H1 (cell line): ENCODE measurements at regions not wholly inside any gene's neighbourhood (a gene's known extent, or its start where the extent isn't known, plus 50 kb on each side); places are given as distances from the start of the nearest gene placed in this dataset.

Experiments
- CTCF ChIA-PET: fragments of 300-600 bp; sonication (Branson Sonifier 250); formaldehyde crosslinking; loops from one replicate; lab custom pipeline; 2021; ENCODE audit not compliant: partially characterized antibody; lab: Charles Lee
- POLR2A ChIA-PET: fragments of 300-600 bp; sonication (Branson Sonifier 250); formaldehyde crosslinking; loops from one replicate; lab custom pipeline; 2021; ENCODE audit warnings: inconsistent platforms; ENCODE audit not compliant: partially characterized antibody; lab: Charles Lee
- DNase-seq, 2 experiments: peaks; one replicate each; pipeline versions ENCODE4 v3.0.0 to v3.0.0-alpha.2; 2010 to 2022; ENCODE audit warnings: low spot score in 2 of 2, low read depth in 1 of 2, mixed read lengths in 1 of 2
- FAIRE-seq: peaks from 2 replicates; lab custom pipeline; 2011; peaks lifted over from hg19 to GRCh38; lab: Jason Lieb, UNC
- H2AFZ ChIP-seq: 2 replicates; pipeline ENCODE4 v1.8.1; 2012; ENCODE audit warnings: low read length, inconsistent platforms
- H2AK5ac ChIP-seq: 2 replicates; pipeline ENCODE4 v1.6.1; 2013; ENCODE audit warnings: low read depth, low read length
- H2BK120ac ChIP-seq: replicated peaks from 2 replicates; pipeline ENCODE3; 2013; ENCODE audit warnings: low read depth, low read length, inconsistent platforms
- H2BK12ac ChIP-seq: 2 replicates; pipeline ENCODE4 v1.6.1; 2013; ENCODE audit warnings: low read depth, low read length
- H2BK15ac ChIP-seq: 2 replicates; pipeline ENCODE4 v1.6.1; 2013; ENCODE audit warnings: low read length
- H2BK20ac ChIP-seq: 2 replicates; pipeline ENCODE4 v1.6.1; 2013; ENCODE audit warnings: low read length
- H2BK5ac ChIP-seq: 2 replicates; pipeline ENCODE4 v1.6.1; 2013; ENCODE audit warnings: low read depth, low read length
- H3K14ac ChIP-seq: 2 replicates; pipeline ENCODE4 v1.6.1; 2013; ENCODE audit warnings: inconsistent platforms; ENCODE audit not compliant: insufficient read length
- H3K18ac ChIP-seq: 2 replicates; pipeline ENCODE4 v1.6.1; 2013; ENCODE audit warnings: low read length; ENCODE audit errors: extremely low read depth
- H3K23ac ChIP-seq: 2 replicates; pipeline ENCODE4 v1.6.1; 2013; ENCODE audit warnings: inconsistent platforms; ENCODE audit not compliant: insufficient read length
- H3K23me2 ChIP-seq: 2 replicates; pipeline ENCODE4 v1.6.1; 2013; ENCODE audit warnings: low read depth, low read length
- H3K27ac ChIP-seq: 2 replicates; pipeline ENCODE4 v1.6.1; 2011; ENCODE audit warnings: low read depth, low read length, inconsistent platforms
- H3K27me3 ChIP-seq, 4 experiments: replicated peaks in 1 of 4; 1 replicate in 1 of 4; 2 replicates in 3 of 4; pipeline versions ENCODE4 v1.6.1 to v1.8.1; 2011 to 2013; ENCODE audit warnings: low read length in 3 of 4, mild to moderate bottlenecking in 3 of 4, inconsistent platforms in 2 of 4, mixed read lengths in 2 of 4, moderate library complexity in 1 of 4; ENCODE audit not compliant: control insufficient read depth in 3 of 4, insufficient read depth in 3 of 4; ENCODE audit errors: extremely low read depth in 1 of 4
- H3K36me3 ChIP-seq, 4 experiments: 2 replicates each; pipeline versions ENCODE4 v1.6.1 to v1.8.1; 2011 to 2013; ENCODE audit warnings: mild to moderate bottlenecking in 4 of 4, low read length in 3 of 4, moderate library complexity in 2 of 4, control low read depth in 1 of 4, inconsistent platforms in 1 of 4; ENCODE audit not compliant: insufficient read depth in 4 of 4, control insufficient read depth in 2 of 4
- H3K4ac ChIP-seq: replicated peaks from 2 replicates; pipeline ENCODE3; 2013; ENCODE audit warnings: low read length, low read depth, mixed read lengths, inconsistent platforms; ENCODE audit not compliant: insufficient read length
- H3K4me1 ChIP-seq, 4 experiments: replicated peaks in 1 of 4; 1 replicate in 1 of 4; 2 replicates in 3 of 4; pipeline versions ENCODE4 v1.6.1 to v1.8.1; 2011 to 2013; ENCODE audit warnings: low read length in 3 of 4, inconsistent platforms in 2 of 4, mixed read lengths in 1 of 4; ENCODE audit not compliant: insufficient read depth in 4 of 4, control insufficient read depth in 3 of 4
- H3K4me2 ChIP-seq, 2 experiments: 2 replicates each; pipeline versions ENCODE4 v1.6.1 to v1.8.1; 2011 to 2013; ENCODE audit warnings: low read depth in 2 of 2, low read length in 2 of 2, control low read depth in 1 of 2, inconsistent platforms in 1 of 2, mild to moderate bottlenecking in 1 of 2; ENCODE audit not compliant: insufficient read depth in 1 of 2
- H3K4me3 ChIP-seq, 4 experiments: fragments of 200-600, 300-600 bp in 1 of 4; sonication (generic), shearing (Covaris generic), sonication (Bioruptor Twin) in 1 of 4; 2 replicates each; pipeline versions ENCODE4 v1.5.1 to v1.8.1; 2011 to 2016; ENCODE audit warnings: low read length in 4 of 4, low read depth in 3 of 4, control low read depth in 2 of 4, inconsistent platforms in 2 of 4, mild to moderate bottlenecking in 2 of 4, mixed read lengths in 1 of 4, moderate library complexity in 1 of 4; ENCODE audit not compliant: insufficient read depth in 2 of 4; ENCODE audit errors: extremely low read depth in 1 of 4
- H3K56ac ChIP-seq: replicated peaks from 2 replicates; pipeline ENCODE3; 2013; ENCODE audit warnings: low read depth, mild to moderate bottlenecking, mixed read lengths, low read length, inconsistent platforms; ENCODE audit not compliant: insufficient read length
- H3K79me1 ChIP-seq: 2 replicates; pipeline ENCODE4 v1.6.1; 2013; ENCODE audit warnings: low read depth, low read length, control low read depth
- H3K79me2 ChIP-seq, 2 experiments: 2 replicates each; pipeline versions ENCODE4 v1.6.1 to v1.8.1; 2012 to 2013; ENCODE audit warnings: low read length in 2 of 2, mild to moderate bottlenecking in 2 of 2, inconsistent platforms in 1 of 2; ENCODE audit not compliant: insufficient read depth in 2 of 2, control insufficient read depth in 1 of 2
- H3K9ac ChIP-seq, 4 experiments: replicated peaks in 1 of 4; 1 replicate in 1 of 4; 2 replicates in 3 of 4; pipeline versions ENCODE4 v1.6.1 to v1.8.1; 2011 to 2013; ENCODE audit warnings: low read depth in 3 of 4, low read length in 3 of 4, control low read depth in 2 of 4, mild to moderate bottlenecking in 2 of 4, moderate library complexity in 2 of 4, inconsistent platforms in 1 of 4; ENCODE audit errors: extremely low read depth in 1 of 4
- H3K9me3 ChIP-seq, 2 experiments: 2 replicates each; pipeline versions ENCODE4 v1.6.1 to v1.8.1; 2012 to 2013; ENCODE audit warnings: mild to moderate bottlenecking in 2 of 2, moderate library complexity in 2 of 2, control low read depth in 1 of 2, inconsistent platforms in 1 of 2, low read depth in 1 of 2, low read length in 1 of 2, mixed read lengths in 1 of 2; ENCODE audit not compliant: insufficient read depth in 2 of 2
- H4K20me1 ChIP-seq, 2 experiments: replicated peaks in 1 of 2; 2 replicates each; pipeline versions ENCODE3 to v1.8.1; 2011 to 2013; ENCODE audit warnings: inconsistent platforms in 2 of 2, low read length in 2 of 2, mild to moderate bottlenecking in 1 of 2; ENCODE audit not compliant: insufficient read depth in 2 of 2, control insufficient read depth in 1 of 2
- H4K5ac ChIP-seq: 2 replicates; pipeline ENCODE4 v1.6.1; 2013; ENCODE audit warnings: low read length, low read depth, mixed read lengths, inconsistent platforms; ENCODE audit not compliant: insufficient read length
- H4K8ac ChIP-seq: 2 replicates; pipeline ENCODE4 v1.8.0; 2013; ENCODE audit warnings: mild to moderate bottlenecking, moderate library complexity, low read length, inconsistent platforms; ENCODE audit not compliant: insufficient read depth; ENCODE audit errors: extremely low read depth
- H4K91ac ChIP-seq: replicated peaks from 2 replicates; pipeline ENCODE3; 2013; ENCODE audit warnings: low read length, mixed read lengths, inconsistent platforms; ENCODE audit not compliant: insufficient read length
- BRCA1 ChIP-seq: IDR thresholded peaks from 2 replicates; pipeline ENCODE4 v1.6.1; 2012; ENCODE audit warnings: low read depth, low read length, improper control_type of control experiment
- CBX5 ChIP-seq: fragments of 300-800, 300-1000 bp; sonication (generic); IDR thresholded peaks from 2 replicates; pipeline ENCODE4 v1.7.1; 2016; ENCODE audit warnings: antibody characterized with exemption, low read length, low read depth
- FOSL1 ChIP-seq: IDR thresholded peaks from 2 replicates; pipeline ENCODE4 v1.6.1; 2011; ENCODE audit warnings: mild to moderate bottlenecking, low read depth, low read length, moderate library complexity; ENCODE audit not compliant: insufficient read depth
- HDAC6 ChIP-seq: IDR thresholded peaks from one replicate; pipeline ENCODE4 v1.7.1; 2012; ENCODE audit warnings: low read depth, mild to moderate bottlenecking, inconsistent platforms, low read length, moderate library complexity
- KDM5A ChIP-seq: fragments of 200-600 bp; IDR thresholded peaks from 2 replicates; pipeline ENCODE4 v1.7.1; 2012; ENCODE audit warnings: mild to moderate bottlenecking, low read length, inconsistent platforms, mixed read lengths
- MAFK ChIP-seq: IDR thresholded peaks from 2 replicates; pipeline ENCODE4 v1.6.1; 2012; ENCODE audit warnings: low read depth, mild to moderate bottlenecking, improper control_type of control experiment, low read length
- POLR2AphosphoS5 ChIP-seq: IDR thresholded peaks from 2 replicates; pipeline ENCODE4 v1.6.1; 2011; ENCODE audit warnings: low read depth, low read length
- POU5F1 ChIP-seq: IDR thresholded peaks from 2 replicates; pipeline ENCODE4 v1.6.1; 2011; ENCODE audit warnings: low read depth, mild to moderate bottlenecking, low read length, moderate library complexity
- RAD21 ChIP-seq, 2 experiments: IDR thresholded peaks in 1 of 2; conservative IDR thresholded peaks in 1 of 2; 2 replicates each; pipeline ENCODE4 v1.6.1; 2011; ENCODE audit warnings: low read depth in 2 of 2, low read length in 2 of 2, improper control_type of control experiment in 1 of 2, inconsistent platforms in 1 of 2, mild to moderate bottlenecking in 1 of 2, moderate library complexity in 1 of 2
- RNF2 ChIP-seq: fragments of 200-900, 300-1000 bp; sonication (generic); IDR thresholded peaks from 2 replicates; pipeline ENCODE4 v1.7.1; 2016; ENCODE audit warnings: borderline replicate concordance, low read depth, mild to moderate bottlenecking, antibody characterized with exemption, low read length; ENCODE audit not compliant: poor library complexity, severe bottlenecking; ENCODE audit errors: missing control alignments
- RXRA ChIP-seq: IDR thresholded peaks from 2 replicates; pipeline ENCODE4 v1.6.1; 2011; ENCODE audit warnings: low read depth, mild to moderate bottlenecking, low read length, moderate library complexity; ENCODE audit not compliant: insufficient read depth
- SP2 ChIP-seq: IDR thresholded peaks from 2 replicates; pipeline ENCODE4 v1.6.1; 2012; ENCODE audit warnings: mild to moderate bottlenecking, low read length, inconsistent platforms
- SP4 ChIP-seq: IDR thresholded peaks from 2 replicates; pipeline ENCODE4 v1.6.1; 2012; ENCODE audit warnings: low read length, inconsistent platforms
- TBP ChIP-seq: IDR thresholded peaks from 2 replicates; pipeline ENCODE4 v1.6.1; 2011; ENCODE audit warnings: low read depth, low read length, improper control_type of control experiment
- TEAD4 ChIP-seq: IDR thresholded peaks from 2 replicates; pipeline ENCODE4 v1.6.1; 2012; ENCODE audit warnings: low read depth, low read length, inconsistent platforms, mixed read lengths
- ZNF274 ChIP-seq: IDR thresholded peaks from 2 replicates; pipeline ENCODE4 v1.7.0; 2012; ENCODE audit warnings: low read length, borderline replicate concordance; ENCODE audit errors: extremely low read depth
- TF ChIP-seq, protein P1 (sequence below): IDR thresholded peaks from 2 replicates; pipeline ENCODE4 v1.6.1; 2012; ENCODE audit warnings: inconsistent platforms

DNA sequence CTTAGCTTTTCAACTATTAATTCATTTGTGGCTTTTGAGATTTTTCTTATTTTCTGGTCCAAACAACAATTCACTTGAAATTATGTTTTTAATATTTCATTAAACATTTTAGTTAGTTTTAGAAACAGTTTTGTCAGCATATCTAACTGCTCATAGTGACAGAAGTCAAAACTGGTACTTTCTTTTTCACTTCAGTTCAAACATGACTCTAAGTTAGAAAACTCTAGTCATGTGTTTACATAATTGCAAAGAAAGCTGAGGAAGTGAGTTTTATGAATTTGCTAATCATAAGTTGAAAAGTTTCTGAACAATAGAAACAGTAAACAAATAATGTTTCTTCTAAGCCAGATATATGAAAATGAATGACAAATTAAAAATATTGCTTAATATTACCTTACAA lies 1931.0 kb downstream of the EFNA5 start:
- Histone ChIP-seq H2AFZ (no peak overlapping the region), H4K8ac (no peak overlapping the region), H3K56ac (no peak overlapping the region), H2BK15ac (no peak overlapping the region), H3K23me2 (no peaks in the 10 kb centered on the region), H2BK12ac (no peak overlapping the region), H2BK120ac (no peak overlapping the region), H3K9me3 (no peaks in the 10 kb centered on the region), H3K79me2 (no peaks in the 10 kb centered on the region), H3K18ac (no peak overlapping the region), H4K91ac (no peak overlapping the region), H3K23ac (no peak overlapping the region), H3K14ac (no peak overlapping the region), H3K27ac (no peak overlapping the region), H4K5ac (no peak overlapping the region), H3K4me3 (no peak overlapping the region), H3K9ac (no peak overlapping the region), H2BK20ac (no peak overlapping the region), H2BK5ac (no peak overlapping the region), H3K79me1 (no peaks in the 10 kb centered on the region), H3K4ac (no peak overlapping the region), H3K4me1 (no peaks in the 10 kb centered on the region), H2AK5ac (no peak overlapping the region), H4K20me1 (no peaks in the 10 kb centered on the region), H3K36me3 (no peaks in the 10 kb centered on the region), H3K4me2 (no peak overlapping the region), H3K27me3 (no peaks in the 10 kb centered on the region)
- ChIA-PET CTCF (no interaction called here), POLR2A (no interaction called here)
- FAIRE-seq (no peak), DNase-seq (no peak)
- TF ChIP-seq RNF2 (no peak), CBX5 (no peak), POLR2AphosphoS5 (no peak), SP4 (no peak), POU5F1 (no peak), RAD21 (IDR thresholded peaks at IDR 0.05 in 1 of 2, conservative IDR thresholded peaks at IDR 0.05 in 1 of 2; ENCODE audit: low read depth in 2 of 2, low read length in 2 of 2) (no peak), BRCA1 (no peak), FOSL1 (no peak), HDAC6 (no peak), KDM5A (no peak), TBP (no peak), SP2 (no peak), MAFK (no peak), ZNF274 (no peak), TEAD4 (no peak), RXRA (no peak)
- TF ChIP-seq, protein P1, sequence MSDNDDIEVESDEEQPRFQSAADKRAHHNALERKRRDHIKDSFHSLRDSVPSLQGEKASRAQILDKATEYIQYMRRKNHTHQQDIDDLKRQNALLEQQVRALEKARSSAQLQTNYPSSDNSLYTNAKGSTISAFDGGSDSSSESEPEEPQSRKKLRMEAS: no peak
